ENCODE measurements at regions not wholly inside any gene's neighbourhood (a gene's known extent, or its start where the extent isn't known, plus 50 kb on each side); places are given as distances from the start of the nearest gene placed in this dataset.

DNA sequence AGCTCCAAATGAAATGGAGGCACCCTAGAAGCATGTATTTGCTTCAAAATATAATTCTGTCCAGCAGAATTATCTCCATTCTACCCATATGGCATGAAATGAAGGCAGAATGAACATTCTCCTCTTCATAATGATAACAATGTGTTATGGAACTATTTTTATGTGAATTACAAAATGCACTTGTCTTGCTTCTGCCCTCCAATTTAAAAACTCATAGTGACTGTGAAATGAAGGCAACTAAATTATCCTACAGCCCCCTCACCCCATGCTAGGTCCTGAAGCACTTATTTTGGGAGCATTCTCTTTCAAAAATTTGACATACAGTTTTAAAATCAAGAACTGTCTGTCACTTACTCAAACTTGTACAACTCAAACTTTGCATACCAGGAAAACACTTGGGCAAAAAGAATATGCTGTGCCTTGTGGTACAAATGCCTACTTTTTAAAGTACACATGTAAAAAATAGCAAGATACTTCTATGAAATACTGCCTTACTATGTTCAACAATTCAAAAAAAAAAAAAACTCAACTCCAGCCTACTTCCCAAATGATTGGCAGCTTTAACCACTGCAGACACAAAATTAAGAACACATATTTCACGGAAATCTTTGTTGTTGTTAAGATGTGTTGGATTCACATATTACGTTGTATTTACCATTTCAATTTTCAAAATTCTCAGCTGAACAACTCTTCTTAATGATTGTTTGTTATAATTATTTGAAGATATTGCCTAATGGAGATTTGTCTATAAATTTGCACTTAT, 213.3 kb upstream of the NFIA start:
- H3K4me3 ChIP-seq (ENCODE audit: low read length in 2 of 2), result no peak overlapping the region
- no peaks in the 10 kb centered on the region for H3K4me1 ChIP-seq (ENCODE audit: control insufficient read depth in 1 of 2, insufficient read depth in 2 of 2, low read length in 2 of 2)
- H3K36me3 ChIP-seq (ENCODE audit: control insufficient read depth in 1 of 2, insufficient read depth in 2 of 2, low read length in 1 of 2), result no peaks in the 10 kb centered on the region
- no peaks in the 10 kb centered on the region for H3K27me3 ChIP-seq (ENCODE audit: control insufficient read depth in 1 of 2, insufficient read depth in 2 of 2, low read length in 1 of 2)
- no peak overlapping the region for H3K27ac ChIP-seq (ENCODE audit: low read depth in 1 of 2, low read length in 2 of 2)
- ATAC-seq (ENCODE audit: low FRiP score) (no peak), DNase-seq (no peak)
- 97 to 98% methylated on average over 2 of the region's 2 CpGs for WGBS, 2 donors
- H3K9me3 ChIP-seq (ENCODE audit: control insufficient read depth, low read length), result no peaks in the 10 kb centered on the region
- intact Hi-C loops (cut with DNase I), result no loop called here

DNA sequence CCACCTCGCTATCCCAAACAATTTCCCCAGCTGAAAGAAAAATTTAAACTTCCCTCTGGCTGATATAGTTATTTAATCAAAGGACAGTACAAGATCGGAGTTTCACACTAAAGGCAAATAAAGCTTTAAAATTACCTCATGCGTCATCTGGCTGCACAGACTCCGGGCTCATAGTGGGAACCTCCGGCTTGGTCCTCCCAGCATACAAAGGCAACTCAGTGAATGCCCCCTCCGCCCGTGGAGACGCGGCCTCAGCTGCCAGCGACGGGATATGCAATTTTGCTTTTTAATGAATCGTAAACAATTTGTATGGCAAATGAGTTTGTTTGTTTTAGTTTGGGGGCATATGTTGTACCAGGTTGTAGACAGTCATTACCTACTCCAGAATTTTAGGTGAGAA, 214.6 kb upstream of the NFIA start:
- 95% methylated on average over 12 of the region's 12 CpGs for WGBS, 2 donors
- Histone ChIP-seq H3K9me3 (ENCODE audit: control insufficient read depth, low read length) (no peaks in the 10 kb centered on the region), H3K36me3 (ENCODE audit: control insufficient read depth in 1 of 2, insufficient read depth in 2 of 2, low read length in 1 of 2) (no peaks in the 10 kb centered on the region), H3K4me3 (ENCODE audit: low read length in 2 of 2) (no peak overlapping the region), H3K4me1 (ENCODE audit: control insufficient read depth in 1 of 2, insufficient read depth in 2 of 2, low read length in 2 of 2) (no peaks in the 10 kb centered on the region), H3K27me3 (ENCODE audit: control insufficient read depth in 1 of 2, insufficient read depth in 2 of 2, low read length in 1 of 2) (no peaks in the 10 kb centered on the region), H3K27ac (ENCODE audit: low read depth in 1 of 2, low read length in 2 of 2) (no peak overlapping the region)
- no peak for ATAC-seq (ENCODE audit: low FRiP score)
- intact Hi-C loops (cut with DNase I), result no loop called here
- DNase-seq, result no peak

DNA sequence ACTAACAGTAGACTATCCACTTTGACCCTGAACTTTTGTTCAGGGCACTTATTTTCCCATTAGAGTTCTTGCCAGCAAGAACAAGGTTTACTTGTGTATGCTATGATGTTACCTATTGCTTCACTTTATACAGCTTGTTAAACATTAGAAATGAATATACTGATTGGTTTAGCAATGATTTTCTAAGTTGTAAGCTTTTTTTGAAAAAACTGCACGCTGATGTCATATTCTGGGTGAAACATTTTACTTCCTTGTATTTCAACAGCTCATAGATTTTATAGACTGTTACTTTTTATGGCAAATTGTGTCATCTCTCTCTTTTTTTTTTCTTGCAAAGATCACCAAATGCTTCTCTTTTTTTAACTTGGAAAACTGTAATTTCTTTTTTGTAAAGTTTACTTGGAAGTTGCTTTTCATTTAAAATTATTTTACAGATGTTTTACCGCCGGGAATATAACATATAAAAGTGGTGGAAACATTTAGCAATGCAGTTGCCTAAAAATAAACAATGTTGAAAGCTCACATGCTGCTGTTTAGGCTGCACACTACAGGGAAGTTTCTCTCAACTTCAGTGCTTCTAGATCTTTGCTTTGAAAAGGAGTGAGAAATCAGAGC, 215.3 kb upstream of the NFIA start:
- DNase-seq, result no peak
- 50 to 51% methylated on average over 3 of the region's 3 CpGs for WGBS, 2 donors
- Histone ChIP-seq H3K27me3 (ENCODE audit: control insufficient read depth in 1 of 2, insufficient read depth in 2 of 2, low read length in 1 of 2) (no peaks in the 10 kb centered on the region), H3K27ac (ENCODE audit: low read depth in 1 of 2, low read length in 2 of 2) (no peak overlapping the region), H3K4me1 (ENCODE audit: control insufficient read depth in 1 of 2, insufficient read depth in 2 of 2, low read length in 2 of 2) (no peaks in the 10 kb centered on the region), H3K9me3 (ENCODE audit: control insufficient read depth, low read length) (no peaks in the 10 kb centered on the region), H3K4me3 (ENCODE audit: low read length in 2 of 2) (no peak overlapping the region), H3K36me3 (ENCODE audit: control insufficient read depth in 1 of 2, insufficient read depth in 2 of 2, low read length in 1 of 2) (no peaks in the 10 kb centered on the region)
- ATAC-seq (ENCODE audit: low FRiP score), result no peak
- intact Hi-C loops (cut with DNase I), result no loop called here

DNA sequence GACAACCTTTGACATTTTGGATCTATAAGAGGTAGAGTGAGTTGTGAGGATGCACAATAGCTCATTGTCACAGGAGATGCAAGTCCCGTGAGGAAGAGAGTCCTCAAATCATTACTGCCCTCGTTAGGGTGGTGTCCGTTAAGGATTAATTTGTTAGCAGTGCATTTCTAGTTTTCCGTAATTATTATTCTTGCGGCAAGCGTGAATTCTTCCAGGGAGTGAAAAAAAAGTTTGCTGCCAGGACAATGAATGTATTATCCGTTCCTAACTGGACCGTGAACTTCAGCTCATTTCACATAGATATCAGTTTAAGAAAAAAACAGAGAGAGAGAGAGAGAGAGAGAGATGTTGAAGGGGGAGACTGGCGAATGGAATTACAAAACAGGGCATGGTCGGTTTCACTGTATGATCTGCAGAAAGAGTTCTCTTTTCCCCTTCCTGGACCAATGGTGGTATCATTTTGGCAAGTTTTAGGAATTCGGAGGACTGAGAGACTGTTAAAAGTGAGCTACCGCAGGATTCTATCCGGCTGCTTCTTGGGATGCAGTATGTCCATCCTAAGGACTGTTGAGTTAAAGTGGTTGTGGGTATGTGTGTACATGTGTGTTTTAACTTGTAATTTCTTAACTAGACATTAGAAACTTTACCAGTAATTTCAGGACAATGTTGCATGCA, 216.0 kb upstream of the NFIA start:
- Histone ChIP-seq H3K9me3 (ENCODE audit: control insufficient read depth, low read length) (no peaks in the 10 kb centered on the region), H3K27me3 (ENCODE audit: control insufficient read depth in 1 of 2, insufficient read depth in 2 of 2, low read length in 1 of 2) (no peaks in the 10 kb centered on the region), H3K4me3 (ENCODE audit: low read length in 2 of 2) (no peak overlapping the region), H3K4me1 (ENCODE audit: control insufficient read depth in 1 of 2, insufficient read depth in 2 of 2, low read length in 2 of 2) (no peaks in the 10 kb centered on the region), H3K27ac (ENCODE audit: low read depth in 1 of 2, low read length in 2 of 2) (no peak overlapping the region), H3K36me3 (ENCODE audit: control insufficient read depth in 1 of 2, insufficient read depth in 2 of 2, low read length in 1 of 2) (no peaks in the 10 kb centered on the region)
- intact Hi-C loops (cut with DNase I), result no loop called here
- WGBS, 2 donors, result 85 to 90% methylated on average over 13 of the region's 13 CpGs
- ATAC-seq (ENCODE audit: low FRiP score), result no peak
- no peak for DNase-seq

DNA sequence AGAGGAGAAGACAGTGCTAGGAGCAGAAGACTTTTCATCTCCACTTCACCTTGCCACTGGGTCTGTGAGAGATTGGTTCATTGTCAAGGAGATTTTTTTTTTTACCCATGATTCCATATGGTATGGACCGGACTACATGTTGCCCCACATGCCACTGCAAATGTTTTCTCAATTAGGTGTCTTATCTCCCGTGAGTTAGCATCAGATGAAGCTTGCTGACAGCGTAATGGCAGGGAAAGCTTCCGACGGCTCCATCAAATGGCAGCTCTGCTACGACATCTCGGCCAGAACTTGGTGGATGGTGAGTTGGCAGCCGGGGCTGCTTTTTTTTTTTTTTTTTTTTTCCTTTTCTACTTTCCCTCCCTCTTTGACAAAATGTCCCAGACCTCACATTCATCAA, 217.2 kb upstream of the NFIA start:
- Histone ChIP-seq H3K9me3 (ENCODE audit: control insufficient read depth, low read length) (no peaks in the 10 kb centered on the region), H3K4me3 (ENCODE audit: low read length in 2 of 2) (no peak overlapping the region), H3K36me3 (ENCODE audit: control insufficient read depth in 1 of 2, insufficient read depth in 2 of 2, low read length in 1 of 2) (no peaks in the 10 kb centered on the region), H3K27me3 (ENCODE audit: control insufficient read depth in 1 of 2, insufficient read depth in 2 of 2, low read length in 1 of 2) (no peaks in the 10 kb centered on the region), H3K4me1 (ENCODE audit: control insufficient read depth in 1 of 2, insufficient read depth in 2 of 2, low read length in 2 of 2) (no peaks in the 10 kb centered on the region), H3K27ac (ENCODE audit: low read depth in 1 of 2, low read length in 2 of 2) (no peak overlapping the region)
- WGBS, 2 donors, result 73 to 74% methylated on average over 8 of the region's 8 CpGs
- no peak for ATAC-seq (ENCODE audit: low FRiP score)
- intact Hi-C loops (cut with DNase I), result no loop called here
- DNase-seq, result no peak

DNA sequence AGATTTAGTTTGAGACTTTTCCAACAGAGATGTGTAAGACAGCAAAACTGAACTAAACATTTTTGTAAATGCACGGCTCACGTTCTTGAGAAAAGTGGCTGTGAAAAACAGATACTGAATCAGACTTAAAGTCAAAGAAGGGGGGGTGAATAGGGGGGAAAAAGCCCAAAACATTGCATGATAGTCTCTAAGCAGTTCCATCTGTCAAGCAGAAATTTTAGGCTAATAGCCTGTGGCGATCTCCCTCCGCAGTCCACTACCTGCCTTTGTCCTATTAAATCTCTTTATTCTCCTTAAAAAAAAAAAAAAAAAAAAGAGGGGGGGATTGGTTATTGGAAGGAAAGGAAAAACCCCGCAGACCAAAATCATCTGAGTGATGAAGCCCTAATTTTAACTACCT, 217.6 kb upstream of the NFIA start:
- H3K4me1 ChIP-seq (ENCODE audit: control insufficient read depth in 1 of 2, insufficient read depth in 2 of 2, low read length in 2 of 2), result no peaks in the 10 kb centered on the region
- H3K36me3 ChIP-seq (ENCODE audit: control insufficient read depth in 1 of 2, insufficient read depth in 2 of 2, low read length in 1 of 2), result no peaks in the 10 kb centered on the region
- H3K27me3 ChIP-seq (ENCODE audit: control insufficient read depth in 1 of 2, insufficient read depth in 2 of 2, low read length in 1 of 2), result no peaks in the 10 kb centered on the region
- DNase-seq (no peak), ATAC-seq (ENCODE audit: low FRiP score) (no peak)
- intact Hi-C loops (cut with DNase I), result no loop called here
- H3K4me3 ChIP-seq (ENCODE audit: low read length in 2 of 2), result no peak overlapping the region
- H3K9me3 ChIP-seq (ENCODE audit: control insufficient read depth, low read length), result no peaks in the 10 kb centered on the region
- 87 to 93% methylated on average over 5 of the region's 5 CpGs for WGBS, 2 donors
- no peak overlapping the region for H3K27ac ChIP-seq (ENCODE audit: low read depth in 1 of 2, low read length in 2 of 2)

DNA sequence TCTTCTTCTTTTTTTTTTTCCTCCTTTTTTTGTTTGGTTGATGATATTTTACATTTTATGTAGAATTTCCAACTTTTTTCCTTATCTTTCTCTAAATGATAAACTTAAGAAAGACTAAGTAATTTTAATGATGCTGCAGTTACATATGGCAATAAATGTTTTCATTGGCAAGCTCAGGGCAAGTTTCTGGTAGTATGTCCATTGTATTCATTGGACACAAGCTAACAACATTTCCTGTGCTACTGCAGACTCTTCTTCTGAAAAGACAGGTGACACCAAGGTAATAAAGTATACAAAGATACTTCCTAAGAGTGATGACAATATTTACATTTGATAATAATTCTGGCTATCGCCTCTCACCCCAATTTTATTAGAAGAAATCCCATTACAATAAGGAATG, 219.2 kb upstream of the NFIA start:
- Histone ChIP-seq H3K36me3 (ENCODE audit: control insufficient read depth in 1 of 2, insufficient read depth in 2 of 2, low read length in 1 of 2) (no peaks in the 10 kb centered on the region), H3K4me1 (ENCODE audit: control insufficient read depth in 1 of 2, insufficient read depth in 2 of 2, low read length in 2 of 2) (no peaks in the 10 kb centered on the region), H3K4me3 (ENCODE audit: low read length in 2 of 2) (no peak overlapping the region), H3K27me3 (ENCODE audit: control insufficient read depth in 1 of 2, insufficient read depth in 2 of 2, low read length in 1 of 2) (no peaks in the 10 kb centered on the region), H3K9me3 (ENCODE audit: control insufficient read depth, low read length) (no peaks in the 10 kb centered on the region), H3K27ac (ENCODE audit: low read depth in 1 of 2, low read length in 2 of 2) (no peak overlapping the region)
- ATAC-seq (ENCODE audit: low FRiP score), result no peak
- intact Hi-C loops (cut with DNase I), result no loop called here
- DNase-seq, result no peak
- WGBS, 2 donors, result 99 to 100% methylated on average over 1 of the region's 1 CpG

DNA sequence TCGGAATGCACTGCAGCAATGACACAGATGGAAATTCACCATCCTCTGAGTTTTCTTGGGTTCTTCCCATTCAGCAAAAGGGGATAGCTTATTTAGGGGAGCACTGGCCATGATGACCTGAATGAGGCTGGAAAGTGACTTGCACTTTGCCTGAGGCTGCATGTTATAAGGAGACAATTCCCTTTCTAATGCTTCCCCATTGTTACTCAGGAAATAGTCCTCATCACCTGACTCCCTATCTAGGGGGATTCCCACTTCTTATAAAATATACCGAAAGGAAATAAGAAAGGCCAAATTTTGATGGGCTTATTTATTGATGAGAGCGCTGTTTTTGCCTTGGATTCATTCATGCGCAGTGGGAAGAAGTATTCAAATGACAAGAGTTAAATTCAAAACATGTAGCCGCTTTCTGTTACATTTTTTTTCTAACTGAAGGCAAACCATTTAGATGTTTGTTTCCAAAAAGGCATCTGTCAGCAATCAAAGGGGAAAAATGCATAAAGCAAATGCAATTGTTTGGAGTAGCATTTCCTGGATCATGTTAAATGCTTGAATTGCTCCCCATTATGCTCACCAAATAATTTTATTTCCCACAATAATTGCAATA, 220.3 kb upstream of the NFIA start:
- WGBS, 2 donors, result 96 to 97% methylated on average over 5 of the region's 5 CpGs
- H3K36me3 ChIP-seq (ENCODE audit: control insufficient read depth in 1 of 2, insufficient read depth in 2 of 2, low read length in 1 of 2), result no peaks in the 10 kb centered on the region
- no peak overlapping the region for H3K27ac ChIP-seq (ENCODE audit: low read depth in 1 of 2, low read length in 2 of 2)
- no peak overlapping the region for H3K4me3 ChIP-seq (ENCODE audit: low read length in 2 of 2)
- no peak for DNase-seq
- no peak for ATAC-seq (ENCODE audit: low FRiP score)
- H3K27me3 ChIP-seq (ENCODE audit: control insufficient read depth in 1 of 2, insufficient read depth in 2 of 2, low read length in 1 of 2), result no peaks in the 10 kb centered on the region
- H3K9me3 ChIP-seq (ENCODE audit: control insufficient read depth, low read length), result no peaks in the 10 kb centered on the region
- no peaks in the 10 kb centered on the region for H3K4me1 ChIP-seq (ENCODE audit: control insufficient read depth in 1 of 2, insufficient read depth in 2 of 2, low read length in 2 of 2)
- intact Hi-C loops (cut with DNase I), result no loop called here
